Body of pancreas (tissue), 4 donors: ENCODE measurements at regions not wholly inside any gene's neighbourhood (a gene's known extent, or its start where the extent isn't known, plus 50 kb on each side); places are given as distances from the start of the nearest gene placed in this dataset.

Source experiments
- CTCF ChIP-seq, 7 experiments: fragments of 450-650 bp in 4 of 7; fragments of 200-600 bp in 3 of 7; sonication (generic) in 3 of 7; IDR thresholded peaks; one replicate each; pipeline ENCODE4 v1.5.1; 2016 to 2019; ENCODE audit warnings: antibody characterized with exemption in 7 of 7
- POLR2A ChIP-seq, 3 donors: fragments of 450-650 bp; IDR thresholded peaks; one replicate each; pipeline ENCODE4 v1.6.1; 2016; ENCODE audit warnings: antibody characterized with exemption in 3 of 3, mild to moderate bottlenecking in 2 of 3

DNA sequence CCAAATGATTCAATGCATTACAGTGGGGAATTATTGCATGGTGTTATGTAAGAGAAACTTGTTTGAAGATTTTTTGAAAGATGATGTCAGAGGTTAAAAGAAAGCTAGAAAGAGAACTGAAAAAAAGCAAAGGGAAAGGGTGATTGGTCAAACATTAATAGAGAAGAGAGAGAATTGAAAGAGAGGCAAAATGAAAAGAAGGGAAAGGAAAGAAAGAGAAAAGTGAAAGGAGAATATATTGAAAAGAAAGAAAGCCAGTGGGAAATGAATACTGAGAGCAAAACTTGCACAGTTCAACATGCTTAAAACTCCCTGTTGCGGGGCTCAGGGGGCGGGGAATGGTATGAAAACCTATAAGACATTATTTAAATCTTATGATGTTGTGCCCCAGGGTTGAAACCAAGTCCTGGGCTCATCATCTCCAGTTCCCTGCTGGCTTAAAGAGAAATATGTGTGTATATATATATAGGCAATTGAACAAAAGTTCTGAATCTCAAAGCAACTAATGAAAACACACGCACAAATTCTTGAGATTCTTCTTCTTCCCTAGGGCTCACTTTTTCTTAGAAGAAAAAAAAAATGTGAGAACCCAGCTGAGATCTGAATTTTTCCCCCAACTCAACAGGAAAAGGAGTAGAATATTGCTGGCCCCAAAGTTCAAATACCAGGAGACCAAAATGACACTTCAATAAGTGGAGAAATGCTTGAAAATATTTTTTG lies 2045.9 kb upstream of the CELF4 start:
- TF ChIP-seq CTCF (IDR thresholded peaks at IDR 0.05) (no peak), POLR2A (IDR thresholded peaks at IDR 0.05) (no peak)
